Renal cortex interstitium (tissue), 11 donors: ENCODE measurements at regions not wholly inside any gene's neighbourhood (a gene's known extent, or its start where the extent isn't known, plus 50 kb on each side); places are given as distances from the start of the nearest gene placed in this dataset.

Experiments
- DNase-seq, 11 donors: peaks; one replicate each; pipeline ENCODE4 v3.0.0-alpha.2; 2013; ENCODE audit warnings: low read depth in 9 of 11, low spot score in 4 of 11; ENCODE audit errors: extremely low read depth in 1 of 11

DNA sequence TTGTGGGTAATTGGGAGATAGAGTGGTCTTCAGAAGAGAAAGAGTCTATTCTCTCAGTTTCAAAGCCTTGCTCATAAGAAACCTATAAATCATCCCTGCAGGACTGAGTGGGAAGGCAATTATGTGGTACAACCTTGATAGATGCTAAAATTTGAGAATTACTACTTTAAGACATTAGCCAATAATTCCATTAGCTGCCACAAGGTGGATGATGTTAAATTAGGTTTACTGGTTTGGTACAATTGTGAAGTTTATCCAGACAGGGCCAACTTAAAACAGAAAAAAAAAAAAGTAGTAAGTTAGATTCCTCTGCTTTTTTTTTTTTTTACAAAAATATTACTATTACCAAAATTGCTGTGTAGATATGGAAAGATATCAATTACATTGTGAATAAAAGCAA is 73.2 kb upstream of the AMOT start:
- DNase-seq: no peak

DNA sequence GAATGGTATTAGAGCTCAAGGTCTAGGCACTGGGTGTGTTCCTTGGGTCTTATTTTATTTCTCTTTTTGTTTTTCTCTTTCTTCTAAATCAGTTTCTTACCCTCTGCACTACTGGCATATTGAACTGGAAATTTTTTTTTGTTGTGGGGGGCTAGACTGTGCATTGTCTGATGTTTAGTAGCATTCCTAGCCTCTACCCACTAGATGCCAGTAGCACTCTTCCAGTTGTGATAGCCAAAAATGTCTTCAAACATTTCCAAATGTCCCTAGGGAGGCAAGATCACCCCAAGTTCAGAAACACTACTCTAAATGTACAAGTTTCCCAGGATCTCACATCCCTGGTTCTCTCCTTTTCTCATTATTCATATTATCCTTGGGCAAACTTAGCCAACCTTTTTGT is 69.8 kb upstream of the AMOT start:
- no peak for DNase-seq

- peak in 6 of 11 donors; percentile 5 to 43 (median 26) for DNase-seq
Observed at GRCh38 chrX:112901869-112902725, 61.5 kb upstream of the AMOT start.

DNA sequence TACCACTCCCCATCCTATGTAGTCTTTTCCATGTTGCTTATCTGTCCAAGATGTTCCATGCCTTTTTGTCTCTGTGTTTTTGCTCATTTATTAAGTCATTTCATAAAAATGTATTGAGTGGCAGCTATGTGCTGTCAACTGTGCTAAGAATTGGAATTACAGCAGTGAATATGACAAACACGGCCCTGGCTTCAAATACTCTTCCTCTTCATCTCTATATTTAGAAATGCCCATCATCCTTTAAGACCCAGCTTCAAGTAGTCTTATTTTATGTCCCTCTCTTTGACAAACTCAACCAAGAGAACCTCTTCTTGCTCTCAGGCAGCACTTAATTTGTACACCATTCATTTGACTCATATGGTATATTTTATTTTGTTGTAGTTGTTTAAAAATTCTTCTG is 55.4 kb upstream of the AMOT start:
- DNase-seq: no peak
